ENCODE measurements at regions not wholly inside any gene's neighbourhood (a gene's known extent, or its start where the extent isn't known, plus 50 kb on each side); places are given as distances from the start of the nearest gene placed in this dataset.

DNA sequence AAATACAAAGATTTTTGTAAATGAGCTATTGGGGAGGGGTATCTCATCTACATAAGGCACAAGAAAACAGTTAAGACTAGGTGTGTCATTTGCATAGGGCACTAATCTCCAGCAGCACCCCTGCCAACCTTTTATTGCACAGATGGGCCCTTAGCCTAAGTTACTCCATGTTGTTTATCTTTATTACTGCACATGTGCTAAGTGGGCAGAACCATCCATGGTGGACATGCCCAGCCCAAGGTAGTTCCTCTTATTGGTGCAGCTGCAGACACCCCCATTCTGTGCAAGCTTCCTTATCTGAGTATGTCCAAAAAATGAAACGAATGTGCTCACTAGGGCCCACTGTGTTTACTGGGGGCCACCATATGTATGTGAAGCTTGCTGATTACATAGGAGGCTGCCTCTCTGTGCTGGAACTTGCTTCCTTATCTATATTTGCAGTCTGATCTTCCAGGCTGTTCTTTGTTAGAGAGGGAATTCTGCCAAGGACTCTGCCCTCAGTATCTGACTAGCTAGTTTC, 77.3 kb upstream of the NEK7 start (continued):
- no peak for TF ChIP-seq ZNF408 (CRISPR knock-in tag; IDR thresholded peaks at IDR 0.05; ENCODE audit: low read depth)
- TF ChIP-seq KLF1 (tag; IDR thresholded peaks at IDR 0.05): peak; percentile 52; the same call in 1 of the 2 replicates
- TF ChIP-seq, protein P1, sequence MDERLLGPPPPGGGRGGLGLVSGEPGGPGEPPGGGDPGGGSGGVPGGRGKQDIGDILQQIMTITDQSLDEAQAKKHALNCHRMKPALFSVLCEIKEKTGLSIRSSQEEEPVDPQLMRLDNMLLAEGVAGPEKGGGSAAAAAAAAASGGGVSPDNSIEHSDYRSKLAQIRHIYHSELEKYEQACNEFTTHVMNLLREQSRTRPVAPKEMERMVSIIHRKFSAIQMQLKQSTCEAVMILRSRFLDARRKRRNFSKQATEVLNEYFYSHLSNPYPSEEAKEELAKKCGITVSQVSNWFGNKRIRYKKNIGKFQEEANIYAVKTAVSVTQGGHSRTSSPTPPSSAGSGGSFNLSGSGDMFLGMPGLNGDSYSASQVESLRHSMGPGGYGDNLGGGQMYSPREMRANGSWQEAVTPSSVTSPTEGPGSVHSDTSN (CRISPR knock-in tag; IDR thresholded peaks at IDR 0.05; ENCODE audit: low read depth): no peak
- TF ChIP-seq, protein P1 (tag; conservative IDR thresholded peaks at IDR 0.05; ENCODE audit: low read depth): no peak
- TF ChIP-seq SREBF1 (IDR thresholded peaks at IDR 0.05; ENCODE audit: borderline replicate concordance, low read depth, low read length): no peak
- no peak for TF ChIP-seq BMI1 (IDR thresholded peaks at IDR 0.05; ENCODE audit: low read length)
- peak; percentile 93 for TF ChIP-seq TEAD4 (IDR thresholded peaks at IDR 0.05; ENCODE audit: low read length)
- no peak for TF ChIP-seq TEAD4 (CRISPR knock-in tag; IDR thresholded peaks at IDR 0.05; ENCODE audit: borderline replicate concordance)
- TF ChIP-seq, protein P2, sequence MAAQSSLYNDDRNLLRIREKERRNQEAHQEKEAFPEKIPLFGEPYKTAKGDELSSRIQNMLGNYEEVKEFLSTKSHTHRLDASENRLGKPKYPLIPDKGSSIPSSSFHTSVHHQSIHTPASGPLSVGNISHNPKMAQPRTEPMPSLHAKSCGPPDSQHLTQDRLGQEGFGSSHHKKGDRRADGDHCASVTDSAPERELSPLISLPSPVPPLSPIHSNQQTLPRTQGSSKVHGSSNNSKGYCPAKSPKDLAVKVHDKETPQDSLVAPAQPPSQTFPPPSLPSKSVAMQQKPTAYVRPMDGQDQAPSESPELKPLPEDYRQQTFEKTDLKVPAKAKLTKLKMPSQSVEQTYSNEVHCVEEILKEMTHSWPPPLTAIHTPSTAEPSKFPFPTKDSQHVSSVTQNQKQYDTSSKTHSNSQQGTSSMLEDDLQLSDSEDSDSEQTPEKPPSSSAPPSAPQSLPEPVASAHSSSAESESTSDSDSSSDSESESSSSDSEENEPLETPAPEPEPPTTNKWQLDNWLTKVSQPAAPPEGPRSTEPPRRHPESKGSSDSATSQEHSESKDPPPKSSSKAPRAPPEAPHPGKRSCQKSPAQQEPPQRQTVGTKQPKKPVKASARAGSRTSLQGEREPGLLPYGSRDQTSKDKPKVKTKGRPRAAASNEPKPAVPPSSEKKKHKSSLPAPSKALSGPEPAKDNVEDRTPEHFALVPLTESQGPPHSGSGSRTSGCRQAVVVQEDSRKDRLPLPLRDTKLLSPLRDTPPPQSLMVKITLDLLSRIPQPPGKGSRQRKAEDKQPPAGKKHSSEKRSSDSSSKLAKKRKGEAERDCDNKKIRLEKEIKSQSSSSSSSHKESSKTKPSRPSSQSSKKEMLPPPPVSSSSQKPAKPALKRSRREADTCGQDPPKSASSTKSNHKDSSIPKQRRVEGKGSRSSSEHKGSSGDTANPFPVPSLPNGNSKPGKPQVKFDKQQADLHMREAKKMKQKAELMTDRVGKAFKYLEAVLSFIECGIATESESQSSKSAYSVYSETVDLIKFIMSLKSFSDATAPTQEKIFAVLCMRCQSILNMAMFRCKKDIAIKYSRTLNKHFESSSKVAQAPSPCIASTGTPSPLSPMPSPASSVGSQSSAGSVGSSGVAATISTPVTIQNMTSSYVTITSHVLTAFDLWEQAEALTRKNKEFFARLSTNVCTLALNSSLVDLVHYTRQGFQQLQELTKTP (IDR thresholded peaks at IDR 0.05; ENCODE audit: low read depth in 1 of 2, partially characterized antibody in 2 of 2): no peak
- TF ChIP-seq ZNF780A (CRISPR knock-in tag; IDR thresholded peaks at IDR 0.05): no peak
- TF ChIP-seq, protein P3, sequence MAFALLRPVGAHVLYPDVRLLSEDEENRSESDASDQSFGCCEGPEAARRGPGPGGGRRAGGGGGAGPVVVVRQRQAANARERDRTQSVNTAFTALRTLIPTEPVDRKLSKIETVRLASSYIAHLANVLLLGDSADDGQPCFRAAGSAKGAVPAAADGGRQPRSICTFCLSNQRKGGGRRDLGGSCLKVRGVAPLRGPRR (CRISPR knock-in tag; IDR thresholded peaks at IDR 0.05): peak; percentile 98
- TF ChIP-seq ZNF282 (CRISPR knock-in tag; IDR thresholded peaks at IDR 0.05): no peak
- peak; percentile 93 for TF ChIP-seq TCFL5 (CRISPR knock-in tag; conservative IDR thresholded peaks at IDR 0.05)
- TF ChIP-seq ZNF263 (CRISPR knock-in tag; IDR thresholded peaks at IDR 0.05; ENCODE audit: borderline replicate concordance): no peak
- TF ChIP-seq POLR2A (conservative IDR thresholded peaks at IDR 0.05): no peak
- TF ChIP-seq GATAD2B (IDR thresholded peaks at IDR 0.05; ENCODE audit: borderline replicate concordance): 0 out of 2 replicates have a peak, but pooled peaks have one; percentile 20
- TF ChIP-seq TCF7 (IDR thresholded peaks at IDR 0.05; ENCODE audit: borderline replicate concordance): no peak
- peak; percentile 97 for TF ChIP-seq ZNF584 (CRISPR knock-in tag; IDR thresholded peaks at IDR 0.05; ENCODE audit: low read depth)
- TF ChIP-seq SRSF9 (IDR thresholded peaks at IDR 0.05; ENCODE audit: borderline replicate concordance, low read depth, low read length): no peak
- TF ChIP-seq PYGO2 (tag; IDR thresholded peaks at IDR 0.05): no peak
- TF ChIP-seq ZC3H4 (CRISPR knock-in tag; IDR thresholded peaks at IDR 0.05; ENCODE audit: borderline replicate concordance): no peak
- TF ChIP-seq TGIF2 (CRISPR knock-in tag; IDR thresholded peaks at IDR 0.05): no peak
- TF ChIP-seq MEIS2 (IDR thresholded peaks at IDR 0.05; ENCODE audit: partially characterized antibody): no peak
- peak; percentile 90 for TF ChIP-seq ZNF644 (tag; IDR thresholded peaks at IDR 0.05; ENCODE audit: low read depth)
- peak; percentile 99 for TF ChIP-seq ERF (CRISPR knock-in tag; IDR thresholded peaks at IDR 0.05)

Data from K562 (cell line).